Esophagus squamous epithelium (tissue), 5 donors: ENCODE measurements at regions not wholly inside any gene's neighbourhood (a gene's known extent, or its start where the extent isn't known, plus 50 kb on each side); places are given as distances from the start of the nearest gene placed in this dataset.
"Not testable (repeated sequence)": the region's sequence is repeated elsewhere in the genome, so short reads cannot be mapped to it uniquely, and the experiment has no call there.

Experiments
- DNase-seq: peaks from one replicate; lab custom pipeline; 2025; lab: John Stamatoyannopoulos, UW
- H3K27ac ChIP-seq, 4 donors: fragments of 200-600 bp; sonication (generic); one replicate each; pipeline ENCODE4 v1.5.1; 2016 to 2019; ENCODE audit warnings: mild to moderate bottlenecking in 1 of 4
- H3K27me3 ChIP-seq, 4 donors: fragments of 200-600 bp; sonication (generic); 1 replicate in 3 of 4; 2 replicates in 1 of 4; pipeline versions ENCODE4 v1.5.1 to v1.6.0; 2017 to 2021; ENCODE audit warnings: antibody characterized with exemption in 1 of 4
- H3K36me3 ChIP-seq, 3 donors: fragments of 200-600 bp; sonication (generic); one replicate each; pipeline ENCODE4 v1.5.1; 2016 to 2019
- H3K4me1 ChIP-seq, 3 donors: fragments of 200-600 bp; sonication (generic); one replicate each; pipeline ENCODE4 v1.5.1; 2017 to 2019
- H3K4me3 ChIP-seq, 4 donors: fragments of 200-600 bp; sonication (generic); 1 replicate in 3 of 4; 2 replicates in 1 of 4; pipeline ENCODE4 v1.5.1; 2016 to 2019; ENCODE audit warnings: mild to moderate bottlenecking in 2 of 4, moderate library complexity in 1 of 4
- H3K9me3 ChIP-seq, 3 donors: fragments of 200-600 bp; sonication (generic); one replicate each; pipeline ENCODE4 v1.5.1; 2016 to 2019
- CTCF ChIP-seq, 6 experiments: fragments of 450-650 bp in 4 of 6; fragments of 200-600 bp in 2 of 6; sonication (generic) in 2 of 6; IDR thresholded peaks; one replicate each; pipeline ENCODE4 v1.5.1; 2016 to 2019; ENCODE audit warnings: antibody characterized with exemption in 6 of 6, mild to moderate bottlenecking in 4 of 6, moderate library complexity in 4 of 6
- POLR2A ChIP-seq, 4 donors: fragments of 450-650 bp; IDR thresholded peaks; one replicate each; pipeline ENCODE4 v1.6.1; 2017; ENCODE audit warnings: antibody characterized with exemption in 4 of 4, mild to moderate bottlenecking in 4 of 4, moderate library complexity in 3 of 4
- WGBS, 2 donors: methylation state at CpG; one replicate each; pipeline ENCODE4 v1.1.5; 2018; 5-methylcytosine and 5-hydroxymethylcytosine counted together
- intact Hi-C: fragments of 100-400 bp; cut with DNase I; formaldehyde crosslinking; loops from one replicate; pipeline ENCODE4 v1.15.0; 2022
- donor health status: DM: yes; HTN: yes; CAD: no.

GRCh38 chrX:65862638-65863037, 177.2 kb downstream of the VSIG4 start:
- WGBS, 2 donors = 62 to 90% methylated on average over 3 to 5 of the region's 5 CpGs

GRCh38 chrX:65859299-65859698, 180.6 kb downstream of the VSIG4 start:
- intact Hi-C loops = no loop called here
- no peak overlapping the region for H3K27ac ChIP-seq
- TF ChIP-seq POLR2A (IDR thresholded peaks at IDR 0.05) = no peak
- TF ChIP-seq CTCF (IDR thresholded peaks at IDR 0.05) = no peak
- no peak for DNase-seq
- H3K4me3 ChIP-seq = no peak overlapping the region
- no peaks in the 10 kb centered on the region for H3K27me3 ChIP-seq
- H3K9me3 ChIP-seq = peaks cover 0 to 5% (median 0%) of the 10 kb centered on the region in 3 donors
- no peaks in the 10 kb centered on the region for H3K4me1 ChIP-seq
- no peaks in the 10 kb centered on the region for H3K36me3 ChIP-seq

More at GRCh38 chrX:65862638-65863037, 177.2 kb downstream of the VSIG4 start:
- DNase-seq = no peak
- no peaks in the 10 kb centered on the region for H3K36me3 ChIP-seq
- H3K27ac ChIP-seq = no peak overlapping the region
- intact Hi-C loops = no loop called here
- H3K9me3 ChIP-seq = no peaks in the 10 kb centered on the region
- no peaks in the 10 kb centered on the region for H3K4me1 ChIP-seq
- no peak overlapping the region for H3K4me3 ChIP-seq
- no peak for TF ChIP-seq CTCF (IDR thresholded peaks at IDR 0.05)
- TF ChIP-seq POLR2A (IDR thresholded peaks at IDR 0.05) = no peak
- H3K27me3 ChIP-seq = no peaks in the 10 kb centered on the region

- 21 to 50% methylated on average over 1 of the region's 1 CpG for WGBS, 2 donors
- intact Hi-C loops, H3K36me3 ChIP-seq, H3K4me1 ChIP-seq, DNase-seq, H3K4me3 ChIP-seq, H3K27me3 ChIP-seq, H3K27ac ChIP-seq, H3K9me3 ChIP-seq: not testable (repeated sequence)
Observed at GRCh38 chrX:65854437-65854836, 185.4 kb downstream of the VSIG4 start.

GRCh38 chrX:65851306-65851705, 183.9 kb downstream of the MSN start:
- H3K9me3 ChIP-seq, H3K27ac ChIP-seq, DNase-seq, H3K4me1 ChIP-seq, H3K36me3 ChIP-seq, H3K4me3 ChIP-seq, intact Hi-C loops, H3K27me3 ChIP-seq: not testable (repeated sequence)
- WGBS, 2 donors = 80 to 100% methylated on average over 1 of the region's 1 CpG

- DNase-seq, H3K27me3 ChIP-seq, H3K27ac ChIP-seq, H3K36me3 ChIP-seq, H3K4me3 ChIP-seq, H3K9me3 ChIP-seq, intact Hi-C loops, H3K4me1 ChIP-seq: not testable (repeated sequence)
- 88 to 92% methylated on average over 2 of the region's 2 CpGs for WGBS, 2 donors
Observed at GRCh38 chrX:65850821-65851220, 183.4 kb downstream of the MSN start.

- H3K9me3 ChIP-seq = no peaks in the 10 kb centered on the region
- no peak overlapping the region for H3K27ac ChIP-seq
- no peak for DNase-seq
- intact Hi-C loops = no loop called here
- TF ChIP-seq POLR2A (IDR thresholded peaks at IDR 0.05) (no peak), CTCF (IDR thresholded peaks at IDR 0.05) (no peak)
- H3K27me3 ChIP-seq = no peaks in the 10 kb centered on the region
- no peaks in the 10 kb centered on the region for H3K4me1 ChIP-seq
- H3K4me3 ChIP-seq = no peak overlapping the region
- 25 to 64% methylated on average over 2 of the region's 2 CpGs for WGBS, 2 donors
- H3K36me3 ChIP-seq = no peaks in the 10 kb centered on the region
Observed at GRCh38 chrX:65846974-65847373, 179.5 kb downstream of the MSN start.

- no peak overlapping the region for H3K27ac ChIP-seq
- intact Hi-C loops = no loop called here
- H3K9me3 ChIP-seq = no peaks in the 10 kb centered on the region
- TF ChIP-seq POLR2A (IDR thresholded peaks at IDR 0.05) (no peak), CTCF (IDR thresholded peaks at IDR 0.05) (no peak)
- H3K27me3 ChIP-seq = no peaks in the 10 kb centered on the region
- 78% methylated on average over 2 of the region's 2 CpGs; no CpG with 5 or more reads in 1 of the 2 donors for WGBS, 2 donors
- DNase-seq = no peak
- no peak overlapping the region for H3K4me3 ChIP-seq
- H3K36me3 ChIP-seq = no peaks in the 10 kb centered on the region
- peaks cover 0 to 5% (median 0%) of the 10 kb centered on the region in 3 donors for H3K4me1 ChIP-seq
Observed at GRCh38 chrX:65841263-65841662, 173.8 kb downstream of the MSN start.
